HG03558 (cell line): ENCODE measurements at regions not wholly inside any gene's neighbourhood (a gene's known extent, or its start where the extent isn't known, plus 50 kb on each side); places are given as distances from the start of the nearest gene placed in this dataset.

Experiments
- ATAC-seq: cut with Tn5 transposase; IDR thresholded peaks from one replicate; pipeline ENCODE4 v1.9.1; 2021; ENCODE audit warnings: moderate number of reproducible peaks; ENCODE audit not compliant: unreplicated experiment; ENCODE audit errors: extremely low read depth

- ATAC-seq: no peak
Measured at GRCh38 chr5:62127098-62127736, 178.8 kb upstream of the KIF2A start.

- no peak for ATAC-seq
Measured at GRCh38 chr5:62130107-62130506, 175.9 kb upstream of the KIF2A start.

- no peak for ATAC-seq
Measured at GRCh38 chr5:62132276-62132675, 173.7 kb upstream of the KIF2A start.

- ATAC-seq: no peak
Measured at GRCh38 chr5:62133426-62133825, 172.6 kb upstream of the KIF2A start.

GRCh38 chr5:62134811-62135210 is 171.2 kb upstream of the KIF2A start:
- no peak for ATAC-seq

- ATAC-seq: no peak
Measured at GRCh38 chr5:62137628-62138027, 168.4 kb upstream of the KIF2A start.

GRCh38 chr5:62138607-62139006 is 167.4 kb upstream of the KIF2A start:
- no peak for ATAC-seq

GRCh38 chr5:62139741-62140140 is 166.3 kb upstream of the KIF2A start:
- ATAC-seq: no peak

GRCh38 chr5:62142351-62142750 is 163.7 kb upstream of the KIF2A start:
- no peak for ATAC-seq

- no peak for ATAC-seq
Measured at GRCh38 chr5:62143268-62144229, 162.5 kb upstream of the KIF2A start.

- no peak for ATAC-seq
Measured at GRCh38 chr5:62144401-62145022, 161.5 kb upstream of the KIF2A start.

GRCh38 chr5:62149879-62150278 is 156.1 kb upstream of the KIF2A start:
- no peak for ATAC-seq

GRCh38 chr5:62152394-62153087 is 153.5 kb upstream of the KIF2A start:
- ATAC-seq: no peak

GRCh38 chr5:62154758-62155157 is 151.2 kb upstream of the KIF2A start:
- ATAC-seq: no peak

GRCh38 chr5:62155988-62156387 is 150.0 kb upstream of the KIF2A start:
- ATAC-seq: no peak

GRCh38 chr5:62167561-62168057 is 138.4 kb upstream of the KIF2A start:
- ATAC-seq: no peak

- no peak for ATAC-seq
Measured at GRCh38 chr5:62168506-62169281, 137.3 kb upstream of the KIF2A start.

- no peak for ATAC-seq
Measured at GRCh38 chr5:62178258-62178657, 127.7 kb upstream of the KIF2A start.

- no peak for ATAC-seq
Measured at GRCh38 chr5:62182802-62183201, 123.2 kb upstream of the KIF2A start.

- ATAC-seq: no peak
Measured at GRCh38 chr5:62183727-62184126, 122.3 kb upstream of the KIF2A start.
